HG03378 (cell line): ENCODE measurements at regions not wholly inside any gene's neighbourhood (a gene's known extent, or its start where the extent isn't known, plus 50 kb on each side); places are given as distances from the start of the nearest gene placed in this dataset.

ENCODE experiments used
- ATAC-seq: cut with Tn5 transposase; IDR thresholded peaks from one replicate; pipeline ENCODE4 v1.9.1; 2021; ENCODE audit warnings: mild to moderate bottlenecking, moderate library complexity; ENCODE audit not compliant: unreplicated experiment

GRCh38 chr4:181308476-181309312 lies 934.5 kb upstream of the TENM3 start:
- ATAC-seq: no peak

GRCh38 chr4:181312066-181312465 lies 931.1 kb upstream of the TENM3 start:
- no peak for ATAC-seq

- no peak for ATAC-seq
Observed at GRCh38 chr4:181319629-181320028, 923.6 kb upstream of the TENM3 start.

GRCh38 chr4:181323061-181323460 lies 920.1 kb upstream of the TENM3 start:
- ATAC-seq: peak; percentile 84

GRCh38 chr4:181330654-181331201 lies 912.5 kb upstream of the TENM3 start:
- ATAC-seq: no peak

- no peak for ATAC-seq
Observed at GRCh38 chr4:181331214-181331613, 912.0 kb upstream of the TENM3 start.

- no peak for ATAC-seq
Observed at GRCh38 chr4:181345931-181346330, 897.3 kb upstream of the TENM3 start.

- no peak for ATAC-seq
Observed at GRCh38 chr4:181350615-181351415, 892.4 kb upstream of the TENM3 start.

- ATAC-seq: no peak
Observed at GRCh38 chr4:181364504-181364903, 878.7 kb upstream of the TENM3 start.

- ATAC-seq: no peak
Observed at GRCh38 chr4:181365671-181366070, 877.5 kb upstream of the TENM3 start.

GRCh38 chr4:181372014-181372413 lies 871.2 kb upstream of the TENM3 start:
- no peak for ATAC-seq

GRCh38 chr4:181376058-181376457 lies 867.1 kb upstream of the TENM3 start:
- ATAC-seq: no peak

- ATAC-seq: no peak
Observed at GRCh38 chr4:181388061-181388460, 855.1 kb upstream of the TENM3 start.

- ATAC-seq: no peak
Observed at GRCh38 chr4:181416966-181417365, 826.2 kb upstream of the TENM3 start.

- no peak for ATAC-seq
Observed at GRCh38 chr4:181418496-181418895, 824.7 kb upstream of the TENM3 start.

GRCh38 chr4:181420950-181421349 lies 822.3 kb upstream of the TENM3 start:
- ATAC-seq: no peak

- ATAC-seq: no peak
Observed at GRCh38 chr4:181424362-181425016, 818.7 kb upstream of the TENM3 start.

GRCh38 chr4:181427076-181427475 lies 816.1 kb upstream of the TENM3 start:
- no peak for ATAC-seq

GRCh38 chr4:181431006-181431405 lies 812.2 kb upstream of the TENM3 start:
- ATAC-seq: no peak

GRCh38 chr4:181431661-181432060 lies 811.5 kb upstream of the TENM3 start:
- ATAC-seq: no peak

GRCh38 chr4:181432335-181432734 lies 810.9 kb upstream of the TENM3 start:
- no peak for ATAC-seq
